ENCODE measurements at regions not wholly inside any gene's neighbourhood (a gene's known extent, or its start where the extent isn't known, plus 50 kb on each side); places are given as distances from the start of the nearest gene placed in this dataset.

GRCh38 chr11:23755769-23756168, 741.1 kb upstream of the LUZP2 start:
- WGBS, 4 donors, result 52 to 69% (median 58%) methylated on average over 2 of the region's 2 CpGs
- intact Hi-C loops (cut with DNase I), result no loop called here
- no peak for ATAC-seq
- Histone ChIP-seq H3K36me3 (no peaks in the 10 kb centered on the region), H3K4me3 (no peak overlapping the region), H3K9me3 (no peaks in the 10 kb centered on the region), H3K27ac (no peak overlapping the region), H3K27me3 (no peaks in the 10 kb centered on the region), H3K4me1 (no peaks in the 10 kb centered on the region)
- no peak for DNase-seq
- TF ChIP-seq CTCF (IDR thresholded peaks at IDR 0.05), result no peak
- TF ChIP-seq POLR2A (IDR thresholded peaks at IDR 0.05), result no peak

DNA sequence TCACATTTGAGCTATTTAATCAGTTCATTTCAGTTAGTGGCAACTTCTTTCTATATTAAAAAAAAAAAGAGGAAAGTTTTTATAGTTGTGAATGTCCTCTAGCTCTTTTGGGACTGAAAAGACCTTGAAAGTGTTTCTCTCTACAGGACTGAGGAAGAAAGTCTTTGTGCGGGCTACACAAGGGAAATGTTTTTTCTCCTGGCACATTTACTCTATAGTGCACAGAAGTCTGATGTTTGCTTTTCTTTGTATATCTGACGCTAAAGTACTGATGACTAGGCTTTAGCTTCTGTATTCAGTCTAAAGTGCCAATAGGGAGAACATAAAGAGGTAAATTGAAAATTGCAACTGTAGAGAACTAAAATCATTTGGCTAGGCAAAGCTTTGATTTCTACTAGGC, 737.4 kb upstream of the LUZP2 start:
- H3K36me3 ChIP-seq, result no peaks in the 10 kb centered on the region
- intact Hi-C loops (cut with DNase I), result no loop called here
- DNase-seq (no peak), ATAC-seq (no peak)
- H3K27me3 ChIP-seq, result no peaks in the 10 kb centered on the region
- no peak overlapping the region for H3K4me3 ChIP-seq
- no peak for TF ChIP-seq POLR2A (IDR thresholded peaks at IDR 0.05)
- TF ChIP-seq CTCF (IDR thresholded peaks at IDR 0.05), result no peak
- 60 to 79% (median 66%) methylated on average over 2 of the region's 2 CpGs for WGBS, 4 donors
- H3K9me3 ChIP-seq, result peaks cover 0 to 2% (median 0%) of the 10 kb centered on the region in 12 donors
- no peak overlapping the region for H3K27ac ChIP-seq
- H3K4me1 ChIP-seq, result no peaks in the 10 kb centered on the region

- no peaks in the 10 kb centered on the region for H3K4me1 ChIP-seq
- DNase-seq (no peak), ATAC-seq (no peak)
- no peak overlapping the region for H3K27ac ChIP-seq
- H3K4me3 ChIP-seq, result no peak overlapping the region
- WGBS, 4 donors, result 64 to 78% (median 75%) methylated on average over 2 of the region's 2 CpGs
- intact Hi-C loops (cut with DNase I), result no loop called here
- TF ChIP-seq CTCF (IDR thresholded peaks at IDR 0.05) (no peak), POLR2A (IDR thresholded peaks at IDR 0.05) (no peak)
- H3K36me3 ChIP-seq, result no peaks in the 10 kb centered on the region
- peaks cover 0 to 7% (median 0%) of the 10 kb centered on the region in 12 donors for H3K9me3 ChIP-seq
- H3K27me3 ChIP-seq, result no peaks in the 10 kb centered on the region
These were observed 732.6 kb upstream of the LUZP2 start for GRCh38 chr11:23764286-23764685.

DNA sequence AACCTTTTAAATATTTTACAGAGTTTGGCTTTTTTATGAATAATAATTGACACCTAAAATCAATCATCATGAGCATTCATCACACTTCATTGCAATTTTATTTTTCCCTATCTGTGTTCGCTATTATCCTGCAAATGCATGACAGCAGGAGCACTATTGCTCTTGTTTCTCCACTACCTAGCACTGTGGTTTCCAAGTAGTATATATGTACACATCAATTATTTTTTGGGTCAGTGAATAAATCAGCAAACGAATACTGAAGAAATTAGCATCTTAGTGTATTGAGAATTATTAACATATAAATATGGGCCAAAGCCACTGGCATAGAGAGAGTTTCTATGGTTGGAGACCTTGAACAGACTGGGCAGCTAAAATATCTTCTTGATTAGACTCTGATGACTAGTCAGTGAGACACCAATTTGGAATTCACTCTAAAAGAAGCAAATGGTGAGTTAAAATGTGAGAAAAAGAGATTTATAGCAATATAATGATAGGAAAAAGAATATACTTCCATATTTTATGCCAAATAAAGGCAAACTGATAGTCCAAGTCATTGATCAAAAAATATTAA, 731.1 kb upstream of the LUZP2 start:
- intact Hi-C loops (cut with DNase I), result no loop called here
- 46 to 78% (median 70%) methylated on average over 2 of the region's 2 CpGs for WGBS, 4 donors
- DNase-seq (no peak), ATAC-seq (no peak)
- peaks cover 0 to 16% (median 0%) of the 10 kb centered on the region in 12 donors for H3K9me3 ChIP-seq
- TF ChIP-seq POLR2A (IDR thresholded peaks at IDR 0.05) (no peak), CTCF (IDR thresholded peaks at IDR 0.05) (no peak)
- no peaks in the 10 kb centered on the region for H3K4me1 ChIP-seq
- no peaks in the 10 kb centered on the region for H3K36me3 ChIP-seq
- H3K27me3 ChIP-seq, result no peaks in the 10 kb centered on the region
- H3K27ac ChIP-seq, result no peak overlapping the region
- H3K4me3 ChIP-seq, result no peak overlapping the region
